Activated B cell treated with CpG ODN at 0.5 μM for 24 hours (primary cell): ENCODE measurements at regions not wholly inside any gene's neighbourhood (a gene's known extent, or its start where the extent isn't known, plus 50 kb on each side); places are given as distances from the start of the nearest gene placed in this dataset.

ENCODE experiments used
- ATAC-seq: fragments of 200-7000 bp; cut with Tn5 transposase; one replicate; pipeline ENCODE4 v1.10.0; 2021; ENCODE audit warnings: low read depth, mild to moderate bottlenecking, moderate library complexity
- CTCF ChIA-PET: fragments of 350-600 bp; sonication (Branson Sonifier 250); formaldehyde crosslinking; loops from one replicate; lab custom pipeline; 2021; ENCODE audit warnings: antibody characterized with exemption; lab: Charles Lee
- POLR2A ChIA-PET: fragments of 350-600 bp; sonication (Branson Sonifier 250); formaldehyde crosslinking; loops from one replicate; lab custom pipeline; 2021; ENCODE audit warnings: antibody characterized with exemption; lab: Charles Lee
- DNase-seq: peaks from one replicate; pipeline ENCODE4 v3.0.0; 2022
- H3K27ac Mint-ChIP-seq: one replicate; pipeline ENCODE4 v1.8.0; 2020; ENCODE audit warnings: mixed read lengths
- H3K27me3 Mint-ChIP-seq: one replicate; pipeline ENCODE4 v1.8.0; 2021; ENCODE audit warnings: mixed read lengths
- H3K36me3 Mint-ChIP-seq: one replicate; pipeline ENCODE4 v1.8.0; 2021; ENCODE audit warnings: low read depth, mixed read lengths
- H3K4me1 Mint-ChIP-seq: one replicate; pipeline ENCODE4 v1.8.0; 2021; ENCODE audit warnings: mixed read lengths
- H3K4me3 Mint-ChIP-seq: one replicate; pipeline ENCODE4 v1.8.0; 2020; ENCODE audit warnings: mild to moderate bottlenecking, mixed read lengths
- H3K9me3 Mint-ChIP-seq: one replicate; pipeline ENCODE4 v1.8.0; 2020; ENCODE audit warnings: mixed read lengths
- intact Hi-C: fragments of 100-400 bp; cut with micrococcal nuclease; formaldehyde crosslinking; loops from one replicate; pipeline ENCODE4 v1.15.1; 2024
- TF ChIP-seq, protein P1 (sequence below): fragments of 200-600 bp; IDR thresholded peaks from one replicate; pipeline ENCODE4 v1.8.0; 2022; ENCODE audit warnings: antibody characterized with exemption, mild to moderate bottlenecking

GRCh38 chr7:79732535-79732934, 279.1 kb upstream of the MAGI2 start:
- TF ChIP-seq, protein P1, sequence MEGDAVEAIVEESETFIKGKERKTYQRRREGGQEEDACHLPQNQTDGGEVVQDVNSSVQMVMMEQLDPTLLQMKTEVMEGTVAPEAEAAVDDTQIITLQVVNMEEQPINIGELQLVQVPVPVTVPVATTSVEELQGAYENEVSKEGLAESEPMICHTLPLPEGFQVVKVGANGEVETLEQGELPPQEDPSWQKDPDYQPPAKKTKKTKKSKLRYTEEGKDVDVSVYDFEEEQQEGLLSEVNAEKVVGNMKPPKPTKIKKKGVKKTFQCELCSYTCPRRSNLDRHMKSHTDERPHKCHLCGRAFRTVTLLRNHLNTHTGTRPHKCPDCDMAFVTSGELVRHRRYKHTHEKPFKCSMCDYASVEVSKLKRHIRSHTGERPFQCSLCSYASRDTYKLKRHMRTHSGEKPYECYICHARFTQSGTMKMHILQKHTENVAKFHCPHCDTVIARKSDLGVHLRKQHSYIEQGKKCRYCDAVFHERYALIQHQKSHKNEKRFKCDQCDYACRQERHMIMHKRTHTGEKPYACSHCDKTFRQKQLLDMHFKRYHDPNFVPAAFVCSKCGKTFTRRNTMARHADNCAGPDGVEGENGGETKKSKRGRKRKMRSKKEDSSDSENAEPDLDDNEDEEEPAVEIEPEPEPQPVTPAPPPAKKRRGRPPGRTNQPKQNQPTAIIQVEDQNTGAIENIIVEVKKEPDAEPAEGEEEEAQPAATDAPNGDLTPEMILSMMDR, result no peak
- no peaks in the 10 kb centered on the region for H3K27me3 Mint-ChIP-seq
- H3K9me3 Mint-ChIP-seq, result peaks cover 19% of the 10 kb centered on the region
- no peak overlapping the region for H3K4me3 Mint-ChIP-seq
- ChIA-PET POLR2A (no interaction called here), CTCF (no interaction called here)
- DNase-seq, result no peak
- no peaks in the 10 kb centered on the region for H3K4me1 Mint-ChIP-seq
- intact Hi-C loops, result no loop called here
- no peak overlapping the region for H3K27ac Mint-ChIP-seq
- H3K36me3 Mint-ChIP-seq, result no peaks in the 10 kb centered on the region
- no peak for ATAC-seq

GRCh38 chr7:79730971-79731370, 277.5 kb upstream of the MAGI2 start:
- intact Hi-C loops, result no loop called here
- ATAC-seq, result no peak
- DNase-seq, result no peak
- Mint-ChIP-seq H3K4me3 (no peak overlapping the region), H3K36me3 (no peaks in the 10 kb centered on the region), H3K27me3 (no peaks in the 10 kb centered on the region), H3K4me1 (no peaks in the 10 kb centered on the region), H3K27ac (no peak overlapping the region), H3K9me3 (peaks cover 19% of the 10 kb centered on the region)
- POLR2A ChIA-PET, result no interaction called here
- TF ChIP-seq, protein P1, result no peak
- CTCF ChIA-PET, result no interaction called here

DNA sequence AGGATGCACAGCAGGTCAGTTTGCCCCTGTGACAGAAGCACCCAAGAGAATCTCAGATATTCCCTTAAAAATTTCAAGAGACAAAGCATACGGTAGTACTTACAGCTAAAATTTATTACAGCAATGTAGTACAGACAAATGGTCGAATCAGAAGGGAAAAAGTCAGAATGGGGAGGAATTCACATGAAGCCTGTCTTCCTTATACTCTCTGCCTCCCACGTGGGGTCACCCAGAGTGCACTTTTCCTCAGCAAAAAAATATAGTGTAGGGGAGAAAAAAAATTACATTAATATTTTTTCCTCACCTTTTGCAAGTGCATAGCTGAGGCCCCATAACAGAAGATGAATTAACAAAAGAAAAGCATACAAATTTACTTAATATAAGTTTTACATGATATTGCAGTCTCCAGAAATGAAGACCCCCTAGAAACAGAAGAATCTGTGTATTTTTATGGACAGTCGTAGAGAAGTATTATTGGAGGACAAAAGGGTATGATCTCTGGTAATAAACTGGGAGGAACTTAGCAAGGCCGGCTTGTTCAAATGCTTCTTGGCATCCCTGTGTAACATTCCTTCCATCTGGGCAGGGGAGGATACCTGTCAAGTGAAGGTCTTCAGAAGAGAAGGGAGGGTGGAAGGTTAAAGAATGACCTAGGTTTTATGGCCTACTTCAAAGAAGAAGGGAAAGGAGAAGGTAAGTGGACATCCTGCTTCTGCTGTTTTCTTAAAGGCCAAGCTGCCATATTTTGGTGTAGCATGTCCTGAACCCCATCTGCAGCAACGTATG, 270.6 kb upstream of the MAGI2 start:
- DNase-seq (no peak), ATAC-seq (no peak)
- ChIA-PET CTCF (no interaction called here), POLR2A (no interaction called here)
- no peaks in the 10 kb centered on the region for H3K4me1 Mint-ChIP-seq
- no peaks in the 10 kb centered on the region for H3K27me3 Mint-ChIP-seq
- TF ChIP-seq, protein P1, result no peak
- H3K27ac Mint-ChIP-seq, result no peak overlapping the region
- no peak overlapping the region for H3K4me3 Mint-ChIP-seq
- intact Hi-C loops, result no loop called here
- H3K9me3 Mint-ChIP-seq, result no peaks in the 10 kb centered on the region
- H3K36me3 Mint-ChIP-seq, result no peaks in the 10 kb centered on the region

DNA sequence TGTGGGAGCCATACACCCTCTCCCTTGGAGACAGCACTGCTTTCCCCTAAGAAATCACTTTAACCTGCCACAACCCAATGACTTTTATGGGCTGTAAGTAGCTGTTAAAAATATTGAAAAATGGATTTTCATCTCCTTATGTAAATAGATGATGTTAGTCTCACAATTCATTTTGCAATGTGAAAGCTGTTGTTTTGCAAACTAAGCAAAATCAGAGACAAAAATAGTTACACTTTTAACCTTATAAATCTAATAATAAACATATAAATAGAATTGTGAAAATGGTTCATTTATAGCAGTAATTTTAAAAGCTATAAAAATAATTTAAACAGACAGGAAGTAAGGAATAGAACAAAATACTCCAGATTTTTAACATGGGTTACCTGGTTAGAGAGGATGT, 268.8 kb upstream of the MAGI2 start:
- Mint-ChIP-seq H3K36me3 (no peaks in the 10 kb centered on the region), H3K4me1 (no peaks in the 10 kb centered on the region), H3K27me3 (no peaks in the 10 kb centered on the region), H3K27ac (no peak overlapping the region), H3K4me3 (no peak overlapping the region), H3K9me3 (no peaks in the 10 kb centered on the region)
- ChIA-PET CTCF (no interaction called here), POLR2A (no interaction called here)
- DNase-seq, result no peak
- ATAC-seq, result no peak
- intact Hi-C loops, result no loop called here
- TF ChIP-seq, protein P1, result no peak

- intact Hi-C loops, result no loop called here
- no peak for ATAC-seq
- no peak for DNase-seq
- TF ChIP-seq, protein P1, result no peak
- ChIA-PET CTCF (no interaction called here), POLR2A (no interaction called here)
- H3K9me3 Mint-ChIP-seq, result no peaks in the 10 kb centered on the region
- H3K36me3 Mint-ChIP-seq, result no peaks in the 10 kb centered on the region
- H3K4me1 Mint-ChIP-seq, result no peaks in the 10 kb centered on the region
- H3K27ac Mint-ChIP-seq, result no peak overlapping the region
- no peaks in the 10 kb centered on the region for H3K27me3 Mint-ChIP-seq
- H3K4me3 Mint-ChIP-seq, result no peak overlapping the region
These were observed 265.7 kb upstream of the MAGI2 start for GRCh38 chr7:79719216-79719615.
